ENCODE measurements at regions not wholly inside any gene's neighbourhood (a gene's known extent, or its start where the extent isn't known, plus 50 kb on each side); places are given as distances from the start of the nearest gene placed in this dataset.
"Not testable (repeated sequence)": the region's sequence is repeated elsewhere in the genome, so short reads cannot be mapped to it uniquely, and the experiment has no call there.

GRCh38 chr6:115203381-115203780, 857.3 kb downstream of the FRK start:
- DNase-seq = no peak

- DNase-seq = no peak
These were observed 852.3 kb upstream of the HS3ST5 start for GRCh38 chr6:115194981-115195638.

- no peak for DNase-seq
These were observed 849.2 kb upstream of the HS3ST5 start for GRCh38 chr6:115191989-115192388.

GRCh38 chr6:115190534-115190933, 847.7 kb upstream of the HS3ST5 start:
- DNase-seq = no peak

- DNase-seq = not testable (repeated sequence)
These were observed 832.6 kb upstream of the HS3ST5 start for GRCh38 chr6:115175456-115175855.

- DNase-seq = not testable (repeated sequence)
These were observed 823.1 kb upstream of the HS3ST5 start for GRCh38 chr6:115165912-115166311.

- no peak for DNase-seq
These were observed 816.9 kb upstream of the HS3ST5 start for GRCh38 chr6:115159733-115160132.

- DNase-seq = no peak
These were observed 795.1 kb upstream of the HS3ST5 start for GRCh38 chr6:115137910-115138309.

GRCh38 chr6:115133790-115134189, 791.0 kb upstream of the HS3ST5 start:
- no peak for DNase-seq

- DNase-seq = no peak
These were observed 789.1 kb upstream of the HS3ST5 start for GRCh38 chr6:115131709-115132490.

GRCh38 chr6:115121513-115121912, 778.7 kb upstream of the HS3ST5 start:
- DNase-seq = not testable (repeated sequence)

GRCh38 chr6:115120391-115120790, 777.6 kb upstream of the HS3ST5 start:
- no peak for DNase-seq

GRCh38 chr6:115091461-115091860, 748.6 kb upstream of the HS3ST5 start:
- no peak for DNase-seq

- DNase-seq = no peak
These were observed 735.7 kb upstream of the HS3ST5 start for GRCh38 chr6:115078555-115078954.

- no peak for DNase-seq
These were observed 729.1 kb upstream of the HS3ST5 start for GRCh38 chr6:115071962-115072361.

GRCh38 chr6:115067690-115068447, 725.0 kb upstream of the HS3ST5 start:
- DNase-seq = no peak

- DNase-seq = no peak
These were observed 721.9 kb upstream of the HS3ST5 start for GRCh38 chr6:115064680-115065079.

GRCh38 chr6:115060581-115060980, 717.8 kb upstream of the HS3ST5 start:
- no peak for DNase-seq

- no peak for DNase-seq
These were observed 715.8 kb upstream of the HS3ST5 start for GRCh38 chr6:115058414-115059211.

GRCh38 chr6:115055579-115055978, 712.8 kb upstream of the HS3ST5 start:
- no peak for DNase-seq

GRCh38 chr6:115054242-115054641, 711.4 kb upstream of the HS3ST5 start:
- DNase-seq = not testable (repeated sequence)

- DNase-seq = no peak
These were observed 710.5 kb upstream of the HS3ST5 start for GRCh38 chr6:115053169-115053860.
